Activated CD4-positive, alpha-beta T cell treated with anti-CD3 and anti-CD28 coated beads for 36 hours (primary cell): ENCODE measurements at regions not wholly inside any gene's neighbourhood (a gene's known extent, or its start where the extent isn't known, plus 50 kb on each side); places are given as distances from the start of the nearest gene placed in this dataset.

Experiments
- ATAC-seq: fragments of 200-7000 bp; cut with Tn5 transposase; one replicate; pipeline ENCODE4 v1.10.0; 2021; ENCODE audit warnings: mild to moderate bottlenecking, moderate library complexity
- CTCF ChIA-PET: fragments of 350-600 bp; sonication (Branson Sonifier 250); formaldehyde crosslinking; loops from one replicate; lab custom pipeline; 2021; ENCODE audit warnings: antibody characterized with exemption; lab: Charles Lee
- POLR2A ChIA-PET: fragments of 350-600 bp; sonication (Branson Sonifier 250); formaldehyde crosslinking; loops from one replicate; lab custom pipeline; 2021; ENCODE audit warnings: antibody characterized with exemption, inconsistent platforms; lab: Charles Lee
- DNase-seq: peaks from one replicate; pipeline ENCODE4 v3.0.0-alpha.2; 2020
- H3K27ac Mint-ChIP-seq: one replicate; pipeline ENCODE4 v1.8.0; 2021; ENCODE audit warnings: mixed read lengths
- H3K27me3 Mint-ChIP-seq: one replicate; pipeline ENCODE4 v1.8.0; 2021; ENCODE audit warnings: mixed read lengths
- H3K36me3 Mint-ChIP-seq: one replicate; pipeline ENCODE4 v1.8.0; 2021; ENCODE audit warnings: low read depth, mixed read lengths
- H3K4me1 Mint-ChIP-seq: one replicate; pipeline ENCODE4 v1.8.0; 2021; ENCODE audit warnings: mixed read lengths
- H3K4me3 Mint-ChIP-seq: one replicate; pipeline ENCODE4 v1.8.0; 2021; ENCODE audit warnings: mild to moderate bottlenecking, moderate library complexity, mixed read lengths
- H3K9me3 Mint-ChIP-seq: one replicate; pipeline ENCODE4 v1.8.0; 2021; ENCODE audit warnings: low read depth, mixed read lengths
- intact Hi-C, 2 experiments: fragments of 100-400 bp; cut with DNase I in 1 of 2; cut with micrococcal nuclease in 1 of 2; formaldehyde crosslinking; loops; one replicate each; pipeline versions ENCODE4 v1.14.2 to v1.15.1; 2022 to 2024; cut with DNase I, micrococcal nuclease

- ATAC-seq (no peak), DNase-seq (no peak)
- Mint-ChIP-seq H3K27me3 (peaks cover 12% of the 10 kb centered on the region), H3K4me1 (peaks cover 2% of the 10 kb centered on the region), H3K27ac (no peak overlapping the region), H3K9me3 (peaks cover 7% of the 10 kb centered on the region), H3K4me3 (no peak overlapping the region), H3K36me3 (no peaks in the 10 kb centered on the region)
- intact Hi-C loops, result no loop called here
- ChIA-PET CTCF (no interaction called here), POLR2A (no interaction called here)
Observed at GRCh38 chr21:39029086-39029755, 154.0 kb downstream of the PSMG1 start.

- intact Hi-C loops, result no loop called here
- Mint-ChIP-seq H3K9me3 (peaks cover 7% of the 10 kb centered on the region), H3K4me1 (no peaks in the 10 kb centered on the region), H3K27ac (no peak overlapping the region), H3K27me3 (peaks cover 4% of the 10 kb centered on the region), H3K36me3 (no peaks in the 10 kb centered on the region), H3K4me3 (no peak overlapping the region)
- CTCF ChIA-PET, result no interaction called here
- DNase-seq (no peak), ATAC-seq (no peak)
- POLR2A ChIA-PET, result interaction anchor here (0.6 kb wide), 1 partner anchor 436 kb away, joined by 6 read pairs; no protein-coding TSS in a partner anchor
Observed at GRCh38 chr21:39025198-39025597, 158.1 kb downstream of the PSMG1 start.

GRCh38 chr21:39024538-39024937 lies 158.7 kb downstream of the PSMG1 start:
- Mint-ChIP-seq H3K4me1 (no peaks in the 10 kb centered on the region), H3K36me3 (no peaks in the 10 kb centered on the region), H3K9me3 (peaks cover 7% of the 10 kb centered on the region), H3K4me3 (no peak overlapping the region), H3K27ac (no peak overlapping the region), H3K27me3 (peaks cover 4% of the 10 kb centered on the region)
- intact Hi-C loops, result no loop called here
- DNase-seq (no peak), ATAC-seq (no peak)
- CTCF ChIA-PET, result no interaction called here
- POLR2A ChIA-PET, result no interaction called here

GRCh38 chr21:39022863-39023693 lies 160.2 kb downstream of the PSMG1 start:
- intact Hi-C loops, result no loop called here

GRCh38 chr21:39022466-39022862 lies 160.8 kb downstream of the PSMG1 start:
- Mint-ChIP-seq H3K9me3 (peaks cover 5% of the 10 kb centered on the region), H3K4me1 (no peaks in the 10 kb centered on the region), H3K27ac (no peak overlapping the region), H3K4me3 (no peak overlapping the region), H3K36me3 (no peaks in the 10 kb centered on the region), H3K27me3 (peaks cover 2% of the 10 kb centered on the region)
- DNase-seq (no peak), ATAC-seq (no peak)
- intact Hi-C loops, result no loop called here
- POLR2A ChIA-PET, result interaction anchor here (0.6 kb wide), 1 partner anchor 187 kb away, joined by 4 read pairs; no protein-coding TSS in a partner anchor
- CTCF ChIA-PET, result interaction anchor here (1.2 kb wide), 1 partner anchor 19 kb away, joined by 4 read pairs; no protein-coding TSS in a partner anchor

More at GRCh38 chr21:39022863-39023693, 160.2 kb downstream of the PSMG1 start:
- Mint-ChIP-seq H3K27me3 (peaks cover 4% of the 10 kb centered on the region), H3K4me3 (no peak overlapping the region), H3K27ac (no peak overlapping the region), H3K4me1 (no peaks in the 10 kb centered on the region), H3K36me3 (no peaks in the 10 kb centered on the region), H3K9me3 (peaks cover 7% of the 10 kb centered on the region)
- ATAC-seq (no peak), DNase-seq (no peak)
- ChIA-PET POLR2A (interaction anchor here (0.6 kb wide), 1 partner anchor 186 kb away, joined by 4 read pairs; no protein-coding TSS in a partner anchor), CTCF (interaction anchor here (1.2 kb wide), 1 partner anchor 19 kb away, joined by 4 read pairs; no protein-coding TSS in a partner anchor)

GRCh38 chr21:39022035-39022434 lies 161.2 kb downstream of the PSMG1 start:
- POLR2A ChIA-PET, result no interaction called here
- CTCF ChIA-PET, result no interaction called here
- Mint-ChIP-seq H3K4me1 (no peaks in the 10 kb centered on the region), H3K27ac (no peak overlapping the region), H3K36me3 (no peaks in the 10 kb centered on the region), H3K9me3 (peaks cover 5% of the 10 kb centered on the region), H3K4me3 (no peak overlapping the region), H3K27me3 (peaks cover 3% of the 10 kb centered on the region)
- ATAC-seq (no peak), DNase-seq (no peak)
- intact Hi-C loops, result no loop called here

GRCh38 chr21:39021478-39021832 lies 161.8 kb downstream of the PSMG1 start:
- Mint-ChIP-seq H3K9me3 (peaks cover 5% of the 10 kb centered on the region), H3K36me3 (no peaks in the 10 kb centered on the region), H3K4me1 (no peaks in the 10 kb centered on the region), H3K4me3 (no peak overlapping the region), H3K27ac (no peak overlapping the region), H3K27me3 (peaks cover 3% of the 10 kb centered on the region)
- POLR2A ChIA-PET, result no interaction called here
- ATAC-seq, result no peak
- CTCF ChIA-PET, result no interaction called here
- intact Hi-C loops, result no loop called here
- DNase-seq, result no peak

- no peak for ATAC-seq
Observed at GRCh38 chr21:39020751-39021477, 162.3 kb downstream of the PSMG1 start.

GRCh38 chr21:39018730-39019129 lies 164.5 kb downstream of the PSMG1 start:
- Mint-ChIP-seq H3K4me1 (no peaks in the 10 kb centered on the region), H3K27ac (no peak overlapping the region), H3K36me3 (no peaks in the 10 kb centered on the region), H3K9me3 (no peaks in the 10 kb centered on the region), H3K4me3 (no peak overlapping the region), H3K27me3 (peaks cover 3% of the 10 kb centered on the region)
- POLR2A ChIA-PET, result no interaction called here
- CTCF ChIA-PET, result interaction anchor here (1.3 kb wide), 1 partner anchor 18 kb away, joined by 5 read pairs; no protein-coding TSS in a partner anchor
- intact Hi-C loops, result no loop called here
- DNase-seq (no peak), ATAC-seq (no peak)

More at GRCh38 chr21:39020751-39021477, 162.3 kb downstream of the PSMG1 start:
- DNase-seq, result no peak
- Mint-ChIP-seq H3K27ac (no peak overlapping the region), H3K4me1 (no peaks in the 10 kb centered on the region), H3K4me3 (no peak overlapping the region), H3K36me3 (no peaks in the 10 kb centered on the region), H3K9me3 (peaks cover 5% of the 10 kb centered on the region), H3K27me3 (peaks cover 3% of the 10 kb centered on the region)
- ChIA-PET CTCF (no interaction called here), POLR2A (no interaction called here)
- intact Hi-C loops, result no loop called here

- CTCF ChIA-PET, result no interaction called here
- H3K27ac Mint-ChIP-seq, result no peak overlapping the region
- H3K27me3 Mint-ChIP-seq, result peaks cover 3% of the 10 kb centered on the region
- H3K36me3 Mint-ChIP-seq, result no peaks in the 10 kb centered on the region
- H3K4me1 Mint-ChIP-seq, result no peaks in the 10 kb centered on the region
- ATAC-seq (no peak), DNase-seq (no peak)
- POLR2A ChIA-PET, result no interaction called here
- no peaks in the 10 kb centered on the region for H3K9me3 Mint-ChIP-seq
- intact Hi-C loops, result no loop called here
- H3K4me3 Mint-ChIP-seq, result no peak overlapping the region
Observed at GRCh38 chr21:39016740-39017315, 166.4 kb downstream of the PSMG1 start.

GRCh38 chr21:39014747-39015146 lies 168.5 kb downstream of the PSMG1 start:
- POLR2A ChIA-PET, result no interaction called here
- DNase-seq (no peak), ATAC-seq (no peak)
- H3K9me3 Mint-ChIP-seq, result no peaks in the 10 kb centered on the region
- H3K4me1 Mint-ChIP-seq, result no peaks in the 10 kb centered on the region
- H3K36me3 Mint-ChIP-seq, result no peaks in the 10 kb centered on the region
- H3K27me3 Mint-ChIP-seq, result peaks cover 1% of the 10 kb centered on the region
- H3K27ac Mint-ChIP-seq, result no peak overlapping the region
- CTCF ChIA-PET, result no interaction called here
- intact Hi-C loops, result no loop called here
- H3K4me3 Mint-ChIP-seq, result no peak overlapping the region
